ENCODE measurements at regions not wholly inside any gene's neighbourhood (a gene's known extent, or its start where the extent isn't known, plus 50 kb on each side); places are given as distances from the start of the nearest gene placed in this dataset.

DNA sequence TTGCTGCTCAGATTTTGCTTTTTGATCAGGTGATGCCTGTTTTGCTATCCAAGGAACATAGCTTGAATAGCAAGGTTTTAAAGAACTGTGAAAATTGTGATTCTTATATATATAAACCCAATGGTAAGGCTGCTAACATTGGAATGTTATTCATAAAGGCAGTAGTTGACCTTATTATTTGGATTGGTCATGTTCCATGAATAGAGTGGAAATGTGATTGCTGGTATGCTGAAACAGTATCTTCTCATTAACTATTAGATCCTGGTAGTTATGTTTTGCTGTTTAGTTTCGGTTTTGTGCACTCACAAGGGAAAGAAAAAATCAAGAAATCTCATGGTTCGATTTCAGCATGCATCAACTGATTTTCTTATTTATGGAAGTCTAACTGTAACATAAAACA is 78.7 kb upstream of the NPHP3 start:
- Histone ChIP-seq H3K27ac (no peak overlapping the region), H3K36me3 (no peaks in the 10 kb centered on the region), H3K4me1 (peaks cover 0 to 10% of the 10 kb centered on the region in 2 donors), H3K4me3 (no peak overlapping the region), H3K9me3 (no peaks in the 10 kb centered on the region), H3K27me3 (no peaks in the 10 kb centered on the region)
- no peak for DNase-seq (ENCODE audit: low spot score in 2 of 2)
- intact Hi-C loops (cut with DNase I) = no loop called here
- TF ChIP-seq, protein P1, sequence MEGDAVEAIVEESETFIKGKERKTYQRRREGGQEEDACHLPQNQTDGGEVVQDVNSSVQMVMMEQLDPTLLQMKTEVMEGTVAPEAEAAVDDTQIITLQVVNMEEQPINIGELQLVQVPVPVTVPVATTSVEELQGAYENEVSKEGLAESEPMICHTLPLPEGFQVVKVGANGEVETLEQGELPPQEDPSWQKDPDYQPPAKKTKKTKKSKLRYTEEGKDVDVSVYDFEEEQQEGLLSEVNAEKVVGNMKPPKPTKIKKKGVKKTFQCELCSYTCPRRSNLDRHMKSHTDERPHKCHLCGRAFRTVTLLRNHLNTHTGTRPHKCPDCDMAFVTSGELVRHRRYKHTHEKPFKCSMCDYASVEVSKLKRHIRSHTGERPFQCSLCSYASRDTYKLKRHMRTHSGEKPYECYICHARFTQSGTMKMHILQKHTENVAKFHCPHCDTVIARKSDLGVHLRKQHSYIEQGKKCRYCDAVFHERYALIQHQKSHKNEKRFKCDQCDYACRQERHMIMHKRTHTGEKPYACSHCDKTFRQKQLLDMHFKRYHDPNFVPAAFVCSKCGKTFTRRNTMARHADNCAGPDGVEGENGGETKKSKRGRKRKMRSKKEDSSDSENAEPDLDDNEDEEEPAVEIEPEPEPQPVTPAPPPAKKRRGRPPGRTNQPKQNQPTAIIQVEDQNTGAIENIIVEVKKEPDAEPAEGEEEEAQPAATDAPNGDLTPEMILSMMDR (IDR thresholded peaks at IDR 0.05) = no peak

DNA sequence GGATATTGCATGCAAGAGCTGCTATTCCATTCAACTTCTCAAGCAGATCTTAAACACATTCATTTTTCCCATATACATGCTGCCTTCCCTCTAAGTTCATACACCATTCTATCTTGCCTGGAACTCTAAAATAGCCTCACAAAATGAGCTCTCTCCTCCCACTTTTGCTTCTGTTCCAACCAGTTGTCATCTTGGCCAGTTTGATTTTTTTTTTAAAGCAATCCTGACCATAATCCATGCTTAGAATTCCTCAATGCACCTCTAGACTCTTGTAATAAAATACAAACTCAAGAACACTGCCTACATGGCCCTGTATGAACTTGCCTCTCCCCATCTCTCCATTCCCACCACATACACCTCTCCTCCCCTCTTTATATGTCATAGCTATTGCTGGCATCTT is 68.6 kb upstream of the NPHP3 start:
- no peak overlapping the region for H3K4me3 ChIP-seq
- H3K36me3 ChIP-seq = no peaks in the 10 kb centered on the region
- no peak overlapping the region for H3K27ac ChIP-seq
- H3K4me1 ChIP-seq = peaks cover under 1 to 14% of the 10 kb centered on the region in 2 donors
- TF ChIP-seq, protein P1 (IDR thresholded peaks at IDR 0.05) = no peak
- intact Hi-C loops (cut with DNase I) = no loop called here
- H3K9me3 ChIP-seq = no peaks in the 10 kb centered on the region
- no peak for DNase-seq (ENCODE audit: low spot score in 2 of 2)
- no peaks in the 10 kb centered on the region for H3K27me3 ChIP-seq

DNA sequence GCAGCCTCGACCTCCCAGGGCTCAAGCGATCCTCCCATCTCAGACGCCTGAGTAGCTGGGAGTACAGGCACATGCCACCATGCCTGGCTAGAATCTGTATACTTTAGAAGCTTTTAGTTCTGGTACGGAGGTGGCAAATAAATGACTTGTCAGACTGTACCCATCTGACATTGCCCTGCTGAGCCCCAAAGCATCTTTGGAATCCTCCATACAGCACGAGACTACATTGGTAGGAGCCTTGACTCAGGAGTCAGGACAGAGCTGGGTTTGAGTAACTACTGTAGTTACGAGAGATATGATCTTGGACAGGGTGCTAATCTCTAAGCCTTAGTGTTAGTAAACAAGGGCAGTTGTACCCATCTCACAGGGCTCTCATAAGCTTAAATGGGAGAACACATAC is 67.8 kb upstream of the NPHP3 start:
- intact Hi-C loops (cut with DNase I) = loop anchor here (10.0 kb wide), 1 partner anchor 785 kb away; the partner anchor contains the start of gene CDV3
- no peak overlapping the region for H3K27ac ChIP-seq
- H3K27me3 ChIP-seq = no peaks in the 10 kb centered on the region
- H3K4me3 ChIP-seq = no peak overlapping the region
- H3K9me3 ChIP-seq = no peaks in the 10 kb centered on the region
- no peak for DNase-seq (ENCODE audit: low spot score in 2 of 2)
- H3K36me3 ChIP-seq = no peaks in the 10 kb centered on the region
- TF ChIP-seq, protein P1 (IDR thresholded peaks at IDR 0.05) = no peak
- peaks cover 5 to 17% of the 10 kb centered on the region in 2 donors for H3K4me1 ChIP-seq

DNA sequence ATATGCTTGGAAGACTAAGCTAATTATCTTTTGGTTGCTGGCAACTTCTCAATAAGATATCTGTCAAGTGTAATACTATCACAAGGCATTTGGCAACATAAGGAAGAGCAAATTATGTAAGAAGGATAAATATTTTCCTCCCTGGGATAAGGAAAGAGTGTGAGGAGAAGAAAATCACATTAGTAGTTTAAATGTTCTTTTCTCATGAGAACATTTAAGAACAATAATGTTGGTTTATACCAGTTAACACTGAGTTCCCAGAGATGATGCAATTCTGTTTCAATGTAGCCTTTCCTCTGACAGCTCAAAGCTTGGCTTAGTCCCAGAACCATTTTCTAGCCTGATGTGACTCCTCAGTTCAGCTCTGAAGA is 66.1 kb upstream of the NPHP3 start:
- intact Hi-C loops (cut with DNase I) = loop anchor here (10.0 kb wide), 1 partner anchor 787 kb away; the partner anchor contains the start of gene CDV3
- H3K27me3 ChIP-seq = no peaks in the 10 kb centered on the region
- no peaks in the 10 kb centered on the region for H3K9me3 ChIP-seq
- peaks cover 5 to 17% of the 10 kb centered on the region in 2 donors for H3K4me1 ChIP-seq
- peak overlapping the region; percentile 27 to 80 for H3K27ac ChIP-seq
- DNase-seq (ENCODE audit: low spot score in 2 of 2) = peak in 1 of 2 donors; percentile 69
- H3K36me3 ChIP-seq = no peaks in the 10 kb centered on the region
- TF ChIP-seq, protein P1 (IDR thresholded peaks at IDR 0.05) = no peak
- H3K4me3 ChIP-seq = no peak overlapping the region

DNA sequence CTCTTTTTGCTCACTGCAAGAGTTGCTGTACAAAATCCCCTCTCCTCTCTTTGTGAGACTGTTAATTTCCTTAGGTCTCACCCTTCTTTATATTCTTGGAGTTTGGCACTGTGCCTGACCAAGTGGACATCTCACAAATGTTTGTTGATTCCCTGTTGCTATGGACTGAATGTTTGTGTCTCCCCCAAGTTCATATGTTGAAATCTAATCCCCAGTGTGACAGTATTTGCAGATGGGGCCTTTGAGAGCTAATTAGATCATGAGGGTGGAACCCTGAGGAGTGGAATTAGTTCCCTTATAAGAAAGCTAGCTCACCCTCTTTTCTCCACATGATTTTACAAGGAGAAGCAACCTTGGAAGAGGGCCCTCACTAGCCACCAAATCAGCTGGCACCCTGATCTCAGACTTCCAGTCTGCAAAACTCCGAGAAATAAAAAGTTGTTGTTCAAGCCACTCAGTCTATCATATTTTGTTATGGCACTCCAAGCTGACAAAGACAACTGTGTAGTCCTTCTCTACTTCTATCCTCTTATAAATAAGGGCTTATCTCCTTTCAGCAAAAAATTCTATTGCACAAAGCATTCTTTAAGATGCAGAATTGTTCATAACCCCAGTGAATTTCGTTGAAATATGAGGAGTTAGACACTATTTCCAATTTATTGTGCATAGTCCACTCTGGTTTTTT is 65.5 kb upstream of the NPHP3 start:
- H3K4me1 ChIP-seq = peaks cover 5 to 17% of the 10 kb centered on the region in 2 donors
- DNase-seq (ENCODE audit: low spot score in 2 of 2) = no peak
- intact Hi-C loops (cut with DNase I) = loop anchor here (10.0 kb wide), 1 partner anchor 787 kb away; the partner anchor contains the start of gene CDV3
- H3K4me3 ChIP-seq = no peak overlapping the region
- TF ChIP-seq, protein P1 (IDR thresholded peaks at IDR 0.05) = no peak
- peak overlapping the region; percentile 27 to 80 for H3K27ac ChIP-seq
- H3K9me3 ChIP-seq = no peaks in the 10 kb centered on the region
- no peaks in the 10 kb centered on the region for H3K27me3 ChIP-seq
- H3K36me3 ChIP-seq = no peaks in the 10 kb centered on the region
